ENCODE measurements at regions not wholly inside any gene's neighbourhood (a gene's known extent, or its start where the extent isn't known, plus 50 kb on each side); places are given as distances from the start of the nearest gene placed in this dataset.
A peak's percentile ranks its signal among the peaks of the same experiment; 100 is the strongest.

GRCh38 chr18:40018266-40018665 lies 1936.8 kb upstream of the PIK3C3 start:
- no peak for DNase-seq

- DNase-seq: no peak
Observed at GRCh38 chr18:40017021-40017420, 1938.0 kb upstream of the PIK3C3 start.

- no peak for DNase-seq
Observed at GRCh38 chr18:40016405-40016804, 1938.6 kb upstream of the PIK3C3 start.

- DNase-seq: no peak
Observed at GRCh38 chr18:40013001-40013609, 1941.9 kb upstream of the PIK3C3 start.

GRCh38 chr18:40011201-40011600 lies 1943.8 kb upstream of the PIK3C3 start:
- DNase-seq: no peak

GRCh38 chr18:40006634-40007033 lies 1948.4 kb upstream of the PIK3C3 start:
- no peak for DNase-seq

GRCh38 chr18:40004246-40004645 lies 1950.8 kb upstream of the PIK3C3 start:
- no peak for DNase-seq

GRCh38 chr18:39998317-39998716 lies 1956.7 kb upstream of the PIK3C3 start:
- DNase-seq: no peak

GRCh38 chr18:39994498-39994897 lies 1960.5 kb upstream of the PIK3C3 start:
- no peak for DNase-seq

- DNase-seq: no peak
Observed at GRCh38 chr18:39991696-39992265, 1963.3 kb upstream of the PIK3C3 start.

- no peak for DNase-seq
Observed at GRCh38 chr18:39990540-39990939, 1964.5 kb upstream of the PIK3C3 start.

- DNase-seq: no peak
Observed at GRCh38 chr18:39976771-39977170, 1978.3 kb upstream of the PIK3C3 start.

GRCh38 chr18:39972521-39972920 lies 1982.5 kb upstream of the PIK3C3 start:
- DNase-seq: no peak

GRCh38 chr18:39969803-39970494 lies 1985.1 kb upstream of the PIK3C3 start:
- DNase-seq: no peak

GRCh38 chr18:39966275-39966674 lies 1988.8 kb upstream of the PIK3C3 start:
- no peak for DNase-seq

- no peak for DNase-seq
Observed at GRCh38 chr18:39962546-39962945, 1992.5 kb upstream of the PIK3C3 start.

- DNase-seq: no peak
Observed at GRCh38 chr18:39960550-39960949, 1994.5 kb upstream of the PIK3C3 start.

- DNase-seq: no peak
Observed at GRCh38 chr18:39959839-39960238, 1995.2 kb upstream of the PIK3C3 start.

- DNase-seq: no peak
Observed at GRCh38 chr18:39958876-39959275, 1996.2 kb upstream of the PIK3C3 start.

- DNase-seq: no peak
Observed at GRCh38 chr18:39952816-39953215, 2002.2 kb upstream of the PIK3C3 start.

GRCh38 chr18:39951142-39951720 lies 2003.8 kb upstream of the PIK3C3 start:
- DNase-seq: no peak

- DNase-seq: peak in 1 of 2 experiments; percentile 50
Observed at GRCh38 chr18:39946623-39947061, 2008.4 kb upstream of the PIK3C3 start.

GRCh38 chr18:39945076-39945475 lies 2010.0 kb upstream of the PIK3C3 start:
- no peak for DNase-seq

GRCh38 chr18:39942702-39943101 lies 2012.3 kb upstream of the PIK3C3 start:
- DNase-seq: no peak
